ENCODE measurements at regions not wholly inside any gene's neighbourhood (a gene's known extent, or its start where the extent isn't known, plus 50 kb on each side); places are given as distances from the start of the nearest gene placed in this dataset.
"Not testable (repeated sequence)": the region's sequence is repeated elsewhere in the genome, so short reads cannot be mapped to it uniquely, and the experiment has no call there.

- no peaks in the 10 kb centered on the region for H3K27me3 Mint-ChIP-seq
- no peaks in the 10 kb centered on the region for H3K4me1 Mint-ChIP-seq
- ATAC-seq (replicated peaks) (no peak), DNase-seq (no peak)
- H3K27ac Mint-ChIP-seq, result no peak overlapping the region
- no peak overlapping the region for H3K4me3 Mint-ChIP-seq
- H3K36me3 Mint-ChIP-seq, result no peaks in the 10 kb centered on the region
- H3K9me3 Mint-ChIP-seq, result peaks cover 3 to 6% of the 10 kb centered on the region in 2 donors
Observed at GRCh38 chr3:182404031-182404430, 389.3 kb upstream of the ATP11B start.

GRCh38 chr3:182405759-182406158 lies 387.5 kb upstream of the ATP11B start:
- ATAC-seq (replicated peaks) (no peak), DNase-seq (no peak)
- Mint-ChIP-seq H3K36me3 (no peaks in the 10 kb centered on the region), H3K27ac (no peak overlapping the region), H3K4me1 (no peaks in the 10 kb centered on the region), H3K9me3 (peaks cover 3 to 4% of the 10 kb centered on the region in 2 donors), H3K27me3 (no peaks in the 10 kb centered on the region), H3K4me3 (no peak overlapping the region)

DNA sequence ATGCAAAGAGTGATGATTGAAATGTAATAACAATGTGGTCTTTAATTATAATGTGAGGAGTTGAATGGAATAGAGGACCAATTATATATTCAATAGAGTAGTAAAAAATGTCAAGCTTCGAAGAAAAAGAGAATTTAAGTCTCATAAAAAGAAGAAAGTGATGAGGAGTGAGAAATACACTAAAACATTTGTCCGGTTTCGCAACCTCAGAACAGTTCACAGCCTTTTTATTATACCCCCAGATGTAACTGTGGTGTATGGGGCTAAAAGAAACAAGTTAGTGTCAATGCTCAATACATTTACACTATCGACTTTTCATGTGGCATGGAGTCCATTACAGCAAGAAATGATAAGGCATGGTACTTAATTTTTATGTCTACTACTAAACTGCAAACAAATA lies 386.5 kb upstream of the ATP11B start:
- no peak for DNase-seq
- Mint-ChIP-seq H3K36me3 (no peaks in the 10 kb centered on the region), H3K9me3 (peaks cover 3 to 4% of the 10 kb centered on the region in 2 donors), H3K27ac (no peak overlapping the region), H3K4me3 (no peak overlapping the region), H3K27me3 (no peaks in the 10 kb centered on the region), H3K4me1 (no peaks in the 10 kb centered on the region)
- ATAC-seq (replicated peaks), result no peak

- DNase-seq (no peak), ATAC-seq (replicated peaks) (no peak)
- Mint-ChIP-seq H3K4me1 (no peaks in the 10 kb centered on the region), H3K4me3 (no peak overlapping the region), H3K27me3 (no peaks in the 10 kb centered on the region), H3K9me3 (no peaks in the 10 kb centered on the region), H3K36me3 (no peaks in the 10 kb centered on the region), H3K27ac (no peak overlapping the region)
Observed at GRCh38 chr3:182410051-182410450, 383.3 kb upstream of the ATP11B start.

DNA sequence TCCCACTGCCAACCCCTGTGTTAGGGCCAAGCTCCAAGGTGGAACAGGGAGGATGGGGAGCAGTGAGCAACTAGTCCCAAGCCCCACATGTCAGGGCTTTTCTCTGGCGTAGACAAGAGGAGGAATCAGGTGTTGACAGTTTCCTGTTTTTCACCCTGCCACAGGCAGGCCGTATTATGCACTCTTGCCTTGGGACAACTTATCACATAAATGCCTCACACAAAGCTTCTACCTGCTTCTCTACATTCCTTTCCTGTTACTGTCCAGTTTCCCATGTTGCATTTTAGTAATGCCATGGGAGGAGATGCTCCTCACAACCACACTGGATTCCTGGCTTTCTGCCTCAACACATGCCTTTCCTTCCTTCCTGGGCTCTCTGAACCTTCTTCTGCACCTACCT lies 381.2 kb upstream of the ATP11B start:
- H3K27ac Mint-ChIP-seq, result no peak overlapping the region
- no peaks in the 10 kb centered on the region for H3K27me3 Mint-ChIP-seq
- H3K9me3 Mint-ChIP-seq, result no peaks in the 10 kb centered on the region
- no peaks in the 10 kb centered on the region for H3K36me3 Mint-ChIP-seq
- no peak for ATAC-seq (replicated peaks)
- no peak overlapping the region for H3K4me3 Mint-ChIP-seq
- no peaks in the 10 kb centered on the region for H3K4me1 Mint-ChIP-seq
- no peak for DNase-seq

GRCh38 chr3:182413061-182413460 lies 380.2 kb upstream of the ATP11B start:
- no peak for ATAC-seq (replicated peaks)
- no peaks in the 10 kb centered on the region for H3K36me3 Mint-ChIP-seq
- H3K4me1 Mint-ChIP-seq, result no peaks in the 10 kb centered on the region
- H3K9me3 Mint-ChIP-seq, result no peaks in the 10 kb centered on the region
- H3K27ac Mint-ChIP-seq, result no peak overlapping the region
- no peaks in the 10 kb centered on the region for H3K27me3 Mint-ChIP-seq
- H3K4me3 Mint-ChIP-seq, result no peak overlapping the region
- no peak for DNase-seq

DNA sequence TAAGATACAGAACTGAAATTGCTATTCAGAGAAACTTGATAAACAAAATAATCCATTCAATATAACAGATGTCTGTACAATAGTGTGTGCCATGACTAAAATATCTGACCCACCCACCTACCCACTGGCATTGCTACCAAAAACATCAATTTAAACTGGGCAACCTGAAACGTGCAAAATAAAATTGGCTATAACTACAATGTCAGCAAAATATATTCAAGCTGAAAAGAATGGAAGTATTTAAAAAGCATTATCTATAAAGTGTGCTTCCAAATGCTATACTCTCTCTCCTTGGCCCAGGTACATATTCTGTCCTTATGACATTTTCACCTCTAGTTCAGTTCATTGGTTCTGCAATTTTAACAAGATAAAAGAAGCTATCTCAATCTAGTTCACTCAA lies 379.6 kb upstream of the ATP11B start:
- no peaks in the 10 kb centered on the region for H3K27me3 Mint-ChIP-seq
- H3K27ac Mint-ChIP-seq, result no peak overlapping the region
- no peaks in the 10 kb centered on the region for H3K4me1 Mint-ChIP-seq
- no peaks in the 10 kb centered on the region for H3K36me3 Mint-ChIP-seq
- no peak overlapping the region for H3K4me3 Mint-ChIP-seq
- DNase-seq, result no peak
- H3K9me3 Mint-ChIP-seq, result no peaks in the 10 kb centered on the region
- no peak for ATAC-seq (replicated peaks)

GRCh38 chr3:182414586-182414985 lies 378.7 kb upstream of the ATP11B start:
- Mint-ChIP-seq H3K36me3 (no peaks in the 10 kb centered on the region), H3K27ac (no peak overlapping the region), H3K9me3 (no peaks in the 10 kb centered on the region), H3K4me1 (no peaks in the 10 kb centered on the region), H3K4me3 (no peak overlapping the region), H3K27me3 (no peaks in the 10 kb centered on the region)
- DNase-seq, result no peak
- ATAC-seq (replicated peaks), result no peak

DNA sequence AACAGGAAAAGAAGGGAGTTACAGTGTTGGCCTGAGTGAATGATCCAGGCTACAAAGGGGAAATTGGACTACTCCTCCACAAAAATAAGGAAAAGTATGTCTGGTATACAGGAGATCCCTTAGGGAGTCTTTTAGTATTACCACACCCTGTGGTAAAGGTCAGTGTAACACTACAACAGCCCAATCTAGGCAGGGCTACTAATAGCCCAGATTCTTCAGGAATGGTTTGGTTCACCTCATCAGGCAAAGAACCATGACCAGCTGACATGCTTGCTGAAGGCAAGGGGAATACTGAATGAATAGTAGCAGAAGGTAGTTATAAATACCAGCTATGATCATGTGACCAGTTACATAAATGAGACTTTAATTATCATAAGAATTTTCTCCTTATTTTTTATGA lies 372.6 kb upstream of the ATP11B start:
- peaks cover 0 to 1% of the 10 kb centered on the region in 2 donors for H3K9me3 Mint-ChIP-seq
- H3K4me3 Mint-ChIP-seq, result no peak overlapping the region
- DNase-seq (no peak), ATAC-seq (replicated peaks) (no peak)
- H3K4me1 Mint-ChIP-seq, result no peaks in the 10 kb centered on the region
- no peak overlapping the region for H3K27ac Mint-ChIP-seq
- no peaks in the 10 kb centered on the region for H3K27me3 Mint-ChIP-seq
- H3K36me3 Mint-ChIP-seq, result no peaks in the 10 kb centered on the region

GRCh38 chr3:182424006-182424405 lies 369.3 kb upstream of the ATP11B start:
- no peak overlapping the region for H3K27ac Mint-ChIP-seq

DNA sequence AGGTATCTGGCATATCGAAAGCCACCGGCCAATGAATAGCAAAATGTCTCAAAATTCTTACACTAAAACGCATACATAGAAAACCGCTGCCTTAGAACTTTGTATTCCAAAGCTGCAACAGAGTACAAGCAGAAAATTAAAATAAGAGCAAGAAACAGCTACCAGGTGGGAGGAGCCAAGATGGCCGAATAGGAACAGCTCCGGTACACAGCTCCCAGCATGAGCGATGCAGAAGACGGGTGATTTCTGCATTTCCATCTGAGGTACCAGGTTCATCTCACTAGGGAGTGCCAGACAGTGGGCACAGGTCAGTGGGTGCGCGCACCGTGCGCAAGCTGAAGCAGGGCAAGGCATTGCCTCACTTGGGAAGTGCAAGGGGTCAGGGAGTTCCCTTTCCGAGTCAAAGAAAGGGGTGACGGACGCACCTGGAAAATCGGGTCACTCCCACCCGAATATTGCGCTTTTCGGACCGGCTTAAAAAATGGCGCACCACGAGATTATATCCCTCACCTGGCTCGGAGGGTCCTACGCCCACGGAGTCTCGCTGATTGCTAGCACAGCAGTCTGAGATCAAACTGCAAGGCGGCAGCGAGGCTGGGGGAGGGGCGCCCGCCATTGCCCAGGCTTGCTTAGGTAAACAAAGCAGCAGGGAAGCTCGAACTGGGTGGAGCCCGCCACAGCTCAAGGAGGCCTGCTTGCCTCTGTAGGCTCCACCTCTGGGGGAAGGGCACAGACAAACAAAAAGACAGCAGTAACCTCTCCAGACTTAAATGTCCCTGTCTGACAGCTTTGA lies 367.2 kb upstream of the ATP11B start:
- ATAC-seq (replicated peaks); DNase-seq; H3K9me3 Mint-ChIP-seq; H3K4me1 Mint-ChIP-seq; H3K27me3 Mint-ChIP-seq; H3K4me3 Mint-ChIP-seq; H3K36me3 Mint-ChIP-seq; H3K27ac Mint-ChIP-seq: not testable (repeated sequence)

More at GRCh38 chr3:182424006-182424405, 369.3 kb upstream of the ATP11B start:
- peaks cover 0 to 1% of the 10 kb centered on the region in 2 donors for H3K9me3 Mint-ChIP-seq
- H3K4me1 Mint-ChIP-seq, result no peaks in the 10 kb centered on the region
- no peaks in the 10 kb centered on the region for H3K27me3 Mint-ChIP-seq
- no peak for DNase-seq
- H3K4me3 Mint-ChIP-seq, result no peak overlapping the region
- ATAC-seq (replicated peaks), result no peak
- no peaks in the 10 kb centered on the region for H3K36me3 Mint-ChIP-seq

- DNase-seq; H3K4me1 Mint-ChIP-seq; ATAC-seq (replicated peaks); H3K27me3 Mint-ChIP-seq; H3K4me3 Mint-ChIP-seq; H3K36me3 Mint-ChIP-seq; H3K27ac Mint-ChIP-seq; H3K9me3 Mint-ChIP-seq: not testable (repeated sequence)
Observed at GRCh38 chr3:182431972-182432371, 361.3 kb upstream of the ATP11B start.

DNA sequence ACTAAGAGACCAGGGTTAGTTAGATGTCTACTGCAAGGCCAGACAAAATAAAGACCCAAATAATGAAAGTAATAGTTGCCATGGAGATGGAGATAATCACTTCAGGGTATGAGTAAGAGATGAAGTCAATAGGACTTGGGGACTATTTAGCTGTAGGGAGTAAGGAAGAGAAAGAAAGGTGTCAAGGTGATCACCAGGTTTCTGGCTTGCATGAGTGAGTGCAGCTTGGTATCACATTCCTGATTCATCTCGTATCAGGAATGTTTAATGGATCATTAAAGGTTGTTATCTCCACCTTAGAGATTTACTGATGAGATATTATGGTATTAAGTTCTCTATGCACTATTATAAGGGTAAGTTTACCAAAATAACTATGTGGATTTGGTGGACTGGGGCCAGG lies 357.4 kb upstream of the ATP11B start:
- Mint-ChIP-seq H3K4me3 (no peak overlapping the region), H3K4me1 (no peaks in the 10 kb centered on the region), H3K36me3 (no peaks in the 10 kb centered on the region), H3K9me3 (no peaks in the 10 kb centered on the region), H3K27me3 (no peaks in the 10 kb centered on the region), H3K27ac (no peak overlapping the region)
- DNase-seq (no peak), ATAC-seq (replicated peaks) (no peak)

DNA sequence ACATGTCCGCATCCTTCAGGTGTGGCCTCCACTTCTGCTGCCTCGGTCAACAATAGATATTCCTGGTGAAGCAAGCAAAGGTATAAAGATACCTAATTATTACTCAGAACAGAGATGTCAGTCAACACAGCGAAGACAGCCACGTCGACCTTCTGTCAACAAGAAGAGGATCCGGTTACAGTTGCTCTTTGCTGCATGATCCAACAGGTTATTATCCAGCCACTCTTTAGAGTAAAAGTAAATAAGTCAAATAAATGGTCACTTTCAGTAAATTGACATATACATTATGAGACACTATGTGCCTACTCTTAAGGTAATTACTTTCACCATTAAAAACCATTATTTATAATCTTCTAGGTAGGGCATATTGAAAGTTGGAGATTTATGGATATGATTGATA lies 356.8 kb upstream of the ATP11B start:
- no peak for ATAC-seq (replicated peaks)

GRCh38 chr3:182438398-182438797 lies 354.9 kb upstream of the ATP11B start:
- no peak for DNase-seq
- no peak overlapping the region for H3K27ac Mint-ChIP-seq
- no peaks in the 10 kb centered on the region for H3K9me3 Mint-ChIP-seq
- H3K27me3 Mint-ChIP-seq, result no peaks in the 10 kb centered on the region
- no peak overlapping the region for H3K4me3 Mint-ChIP-seq
- no peak for ATAC-seq (replicated peaks)
- no peaks in the 10 kb centered on the region for H3K4me1 Mint-ChIP-seq
- H3K36me3 Mint-ChIP-seq, result no peaks in the 10 kb centered on the region

More for the DNA sequence above, 356.8 kb upstream of the ATP11B start:
- no peak overlapping the region for H3K4me3 Mint-ChIP-seq
- no peaks in the 10 kb centered on the region for H3K4me1 Mint-ChIP-seq
- no peaks in the 10 kb centered on the region for H3K27me3 Mint-ChIP-seq
- no peaks in the 10 kb centered on the region for H3K36me3 Mint-ChIP-seq
- no peak overlapping the region for H3K27ac Mint-ChIP-seq
- H3K9me3 Mint-ChIP-seq, result no peaks in the 10 kb centered on the region
- DNase-seq, result no peak

- Mint-ChIP-seq H3K4me3 (no peak overlapping the region), H3K36me3 (no peaks in the 10 kb centered on the region), H3K4me1 (no peaks in the 10 kb centered on the region), H3K9me3 (no peaks in the 10 kb centered on the region), H3K27ac (no peak overlapping the region), H3K27me3 (no peaks in the 10 kb centered on the region)
- no peak for DNase-seq
- ATAC-seq (replicated peaks), result no peak
Observed at GRCh38 chr3:182440101-182440500, 353.2 kb upstream of the ATP11B start.
